Neural progenitor cell (in vitro differentiated cells): ENCODE measurements at regions not wholly inside any gene's neighbourhood (a gene's known extent, or its start where the extent isn't known, plus 50 kb on each side); places are given as distances from the start of the nearest gene placed in this dataset.

ENCODE experiments used
- CTCF ChIP-seq: fragments of 200-600 bp; sonication (generic); IDR thresholded peaks from 2 replicates; pipeline ENCODE4 v1.5.1; 2017; ENCODE audit warnings: antibody characterized with exemption, mild to moderate bottlenecking
- EZH2 ChIP-seq: fragments of 200-600 bp; sonication (generic); IDR thresholded peaks from 2 replicates; pipeline ENCODE4 v1.6.1; 2017; ENCODE audit warnings: antibody characterized with exemption, mild to moderate bottlenecking, moderate library complexity
- EZH2phosphoT487 ChIP-seq: fragments of 200-600 bp; sonication (generic); IDR thresholded peaks from 2 replicates; pipeline ENCODE4 v1.6.1; 2017; ENCODE audit warnings: antibody characterized with exemption

GRCh38 chr18:78106946-78107345 is 857.3 kb downstream of the GALR1 start:
- no peak for TF ChIP-seq CTCF
- no peak for TF ChIP-seq EZH2
- TF ChIP-seq EZH2phosphoT487 = no peak
